ENCODE measurements at regions not wholly inside any gene's neighbourhood (a gene's known extent, or its start where the extent isn't known, plus 50 kb on each side); places are given as distances from the start of the nearest gene placed in this dataset.

DNA sequence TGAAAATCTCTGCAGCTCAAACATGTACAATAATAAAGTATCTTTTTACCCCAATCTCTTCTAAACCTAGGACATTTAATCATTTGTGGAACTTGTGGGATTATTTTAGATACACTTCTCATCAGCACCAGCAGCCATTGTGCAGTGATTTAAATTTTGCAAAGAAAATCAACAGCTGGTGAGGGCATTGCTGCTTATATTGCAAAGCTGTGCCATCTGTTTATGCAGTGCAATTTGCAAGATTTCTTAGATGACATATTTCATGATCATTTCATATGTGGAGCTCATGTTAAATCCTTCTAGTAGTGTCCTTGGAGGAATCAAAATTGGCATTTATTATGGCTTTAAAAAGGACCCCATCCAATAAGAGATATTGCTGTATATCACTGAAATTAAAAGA is 320.7 kb downstream of the BTG1 start:
- Histone ChIP-seq H3K9me3 (ENCODE audit: control insufficient read depth in 4 of 4, low read length in 3 of 4) (peaks cover 0 to 3% (median 0%) of the 10 kb centered on the region in 4 donors), H3K27ac (ENCODE audit: low read depth in 1 of 2, low read length in 2 of 2) (no peak overlapping the region), H3K4me1 (ENCODE audit: control insufficient read depth in 4 of 4, insufficient read depth in 4 of 4, low read length in 3 of 4) (no peaks in the 10 kb centered on the region), H3K36me3 (ENCODE audit: control insufficient read depth in 4 of 4, insufficient read depth in 3 of 4, low read depth in 1 of 4, low read length in 3 of 4) (no peaks in the 10 kb centered on the region), H3K27me3 (ENCODE audit: control insufficient read depth in 4 of 4, insufficient read depth in 4 of 4, low read length in 3 of 4) (no peaks in the 10 kb centered on the region), H3K9ac (ENCODE audit: low read depth in 1 of 2, low read length in 2 of 2) (no peak overlapping the region), H3K4me3 (ENCODE audit: low read depth in 1 of 3, low read length in 3 of 3) (no peak overlapping the region)
- DNase-seq (ENCODE audit: low spot score), result no peak
- TF ChIP-seq JUND (IDR thresholded peaks at IDR 0.05) (no peak), FOXA1 (IDR thresholded peaks at IDR 0.05) (no peak), GABPA (IDR thresholded peaks at IDR 0.05 in 1 of 2, conservative IDR thresholded peaks at IDR 0.05 in 1 of 2) (no peak), SP1 (IDR thresholded peaks at IDR 0.05) (no peak), RXRA (IDR thresholded peaks at IDR 0.05) (no peak), YY1 (IDR thresholded peaks at IDR 0.05) (no peak), TAF1 (conservative IDR thresholded peaks at IDR 0.05) (no peak), HNF4G (IDR thresholded peaks at IDR 0.05) (no peak), HNF4A (conservative IDR thresholded peaks at IDR 0.05) (no peak), FOXA2 (IDR thresholded peaks at IDR 0.05) (no peak), NR2F2 (IDR thresholded peaks at IDR 0.05) (no peak), EGR1 (IDR thresholded peaks at IDR 0.05; ENCODE audit: low read depth in 2 of 2) (no peak)
- TF ChIP-seq, protein P1, sequence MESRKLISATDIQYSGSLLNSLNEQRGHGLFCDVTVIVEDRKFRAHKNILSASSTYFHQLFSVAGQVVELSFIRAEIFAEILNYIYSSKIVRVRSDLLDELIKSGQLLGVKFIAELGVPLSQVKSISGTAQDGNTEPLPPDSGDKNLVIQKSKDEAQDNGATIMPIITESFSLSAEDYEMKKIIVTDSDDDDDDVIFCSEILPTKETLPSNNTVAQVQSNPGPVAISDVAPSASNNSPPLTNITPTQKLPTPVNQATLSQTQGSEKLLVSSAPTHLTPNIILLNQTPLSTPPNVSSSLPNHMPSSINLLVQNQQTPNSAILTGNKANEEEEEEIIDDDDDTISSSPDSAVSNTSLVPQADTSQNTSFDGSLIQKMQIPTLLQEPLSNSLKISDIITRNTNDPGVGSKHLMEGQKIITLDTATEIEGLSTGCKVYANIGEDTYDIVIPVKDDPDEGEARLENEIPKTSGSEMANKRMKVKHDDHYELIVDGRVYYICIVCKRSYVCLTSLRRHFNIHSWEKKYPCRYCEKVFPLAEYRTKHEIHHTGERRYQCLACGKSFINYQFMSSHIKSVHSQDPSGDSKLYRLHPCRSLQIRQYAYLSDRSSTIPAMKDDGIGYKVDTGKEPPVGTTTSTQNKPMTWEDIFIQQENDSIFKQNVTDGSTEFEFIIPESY (IDR thresholded peaks at IDR 0.05), result no peak
- TF ChIP-seq, protein P2, sequence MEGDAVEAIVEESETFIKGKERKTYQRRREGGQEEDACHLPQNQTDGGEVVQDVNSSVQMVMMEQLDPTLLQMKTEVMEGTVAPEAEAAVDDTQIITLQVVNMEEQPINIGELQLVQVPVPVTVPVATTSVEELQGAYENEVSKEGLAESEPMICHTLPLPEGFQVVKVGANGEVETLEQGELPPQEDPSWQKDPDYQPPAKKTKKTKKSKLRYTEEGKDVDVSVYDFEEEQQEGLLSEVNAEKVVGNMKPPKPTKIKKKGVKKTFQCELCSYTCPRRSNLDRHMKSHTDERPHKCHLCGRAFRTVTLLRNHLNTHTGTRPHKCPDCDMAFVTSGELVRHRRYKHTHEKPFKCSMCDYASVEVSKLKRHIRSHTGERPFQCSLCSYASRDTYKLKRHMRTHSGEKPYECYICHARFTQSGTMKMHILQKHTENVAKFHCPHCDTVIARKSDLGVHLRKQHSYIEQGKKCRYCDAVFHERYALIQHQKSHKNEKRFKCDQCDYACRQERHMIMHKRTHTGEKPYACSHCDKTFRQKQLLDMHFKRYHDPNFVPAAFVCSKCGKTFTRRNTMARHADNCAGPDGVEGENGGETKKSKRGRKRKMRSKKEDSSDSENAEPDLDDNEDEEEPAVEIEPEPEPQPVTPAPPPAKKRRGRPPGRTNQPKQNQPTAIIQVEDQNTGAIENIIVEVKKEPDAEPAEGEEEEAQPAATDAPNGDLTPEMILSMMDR (IDR thresholded peaks at IDR 0.05; ENCODE audit: low read depth, low read length, missing input control), result no peak
- TF ChIP-seq, protein P3, sequence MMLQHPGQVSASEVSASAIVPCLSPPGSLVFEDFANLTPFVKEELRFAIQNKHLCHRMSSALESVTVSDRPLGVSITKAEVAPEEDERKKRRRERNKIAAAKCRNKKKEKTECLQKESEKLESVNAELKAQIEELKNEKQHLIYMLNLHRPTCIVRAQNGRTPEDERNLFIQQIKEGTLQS (IDR thresholded peaks at IDR 0.05), result no peak
- TF ChIP-seq, protein P4, sequence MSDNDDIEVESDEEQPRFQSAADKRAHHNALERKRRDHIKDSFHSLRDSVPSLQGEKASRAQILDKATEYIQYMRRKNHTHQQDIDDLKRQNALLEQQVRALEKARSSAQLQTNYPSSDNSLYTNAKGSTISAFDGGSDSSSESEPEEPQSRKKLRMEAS (IDR thresholded peaks at IDR 0.05), result no peak
- TF ChIP-seq, protein P5, sequence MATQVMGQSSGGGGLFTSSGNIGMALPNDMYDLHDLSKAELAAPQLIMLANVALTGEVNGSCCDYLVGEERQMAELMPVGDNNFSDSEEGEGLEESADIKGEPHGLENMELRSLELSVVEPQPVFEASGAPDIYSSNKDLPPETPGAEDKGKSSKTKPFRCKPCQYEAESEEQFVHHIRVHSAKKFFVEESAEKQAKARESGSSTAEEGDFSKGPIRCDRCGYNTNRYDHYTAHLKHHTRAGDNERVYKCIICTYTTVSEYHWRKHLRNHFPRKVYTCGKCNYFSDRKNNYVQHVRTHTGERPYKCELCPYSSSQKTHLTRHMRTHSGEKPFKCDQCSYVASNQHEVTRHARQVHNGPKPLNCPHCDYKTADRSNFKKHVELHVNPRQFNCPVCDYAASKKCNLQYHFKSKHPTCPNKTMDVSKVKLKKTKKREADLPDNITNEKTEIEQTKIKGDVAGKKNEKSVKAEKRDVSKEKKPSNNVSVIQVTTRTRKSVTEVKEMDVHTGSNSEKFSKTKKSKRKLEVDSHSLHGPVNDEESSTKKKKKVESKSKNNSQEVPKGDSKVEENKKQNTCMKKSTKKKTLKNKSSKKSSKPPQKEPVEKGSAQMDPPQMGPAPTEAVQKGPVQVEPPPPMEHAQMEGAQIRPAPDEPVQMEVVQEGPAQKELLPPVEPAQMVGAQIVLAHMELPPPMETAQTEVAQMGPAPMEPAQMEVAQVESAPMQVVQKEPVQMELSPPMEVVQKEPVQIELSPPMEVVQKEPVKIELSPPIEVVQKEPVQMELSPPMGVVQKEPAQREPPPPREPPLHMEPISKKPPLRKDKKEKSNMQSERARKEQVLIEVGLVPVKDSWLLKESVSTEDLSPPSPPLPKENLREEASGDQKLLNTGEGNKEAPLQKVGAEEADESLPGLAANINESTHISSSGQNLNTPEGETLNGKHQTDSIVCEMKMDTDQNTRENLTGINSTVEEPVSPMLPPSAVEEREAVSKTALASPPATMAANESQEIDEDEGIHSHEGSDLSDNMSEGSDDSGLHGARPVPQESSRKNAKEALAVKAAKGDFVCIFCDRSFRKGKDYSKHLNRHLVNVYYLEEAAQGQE (IDR thresholded peaks at IDR 0.05), result no peak

DNA sequence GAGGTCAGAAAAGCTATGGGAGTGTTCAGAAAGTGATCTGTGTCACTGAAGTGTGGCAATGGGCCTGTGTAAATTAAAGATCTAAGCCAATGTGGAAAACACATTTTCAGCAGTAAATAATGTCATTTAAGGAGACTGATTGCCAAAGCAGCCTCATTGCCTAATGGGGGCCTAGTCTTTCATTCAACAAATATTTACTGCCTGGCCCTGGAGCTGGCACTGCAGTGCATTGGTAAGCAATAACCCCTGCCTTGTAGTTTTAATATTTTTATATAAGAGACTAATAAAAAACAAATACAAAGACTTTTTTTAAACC is 326.6 kb downstream of the BTG1 start:
- Histone ChIP-seq H3K4me1 (ENCODE audit: control insufficient read depth in 4 of 4, insufficient read depth in 4 of 4, low read length in 3 of 4) (peaks cover 5 to 30% (median 25%) of the 10 kb centered on the region in 4 donors), H3K9ac (ENCODE audit: low read depth in 1 of 2, low read length in 2 of 2) (no peak overlapping the region), H3K36me3 (ENCODE audit: control insufficient read depth in 4 of 4, insufficient read depth in 3 of 4, low read depth in 1 of 4, low read length in 3 of 4) (no peaks in the 10 kb centered on the region), H3K4me3 (ENCODE audit: low read depth in 1 of 3, low read length in 3 of 3) (no peak overlapping the region), H3K27me3 (ENCODE audit: control insufficient read depth in 4 of 4, insufficient read depth in 4 of 4, low read length in 3 of 4) (no peaks in the 10 kb centered on the region), H3K27ac (ENCODE audit: low read depth in 1 of 2, low read length in 2 of 2) (peak overlapping the region; percentile 80 to 91), H3K9me3 (ENCODE audit: control insufficient read depth in 4 of 4, low read length in 3 of 4) (peaks cover 0 to 3% (median 0%) of the 10 kb centered on the region in 4 donors)
- peak; percentile 37 for DNase-seq (ENCODE audit: low spot score)
- TF ChIP-seq TAF1 (conservative IDR thresholded peaks at IDR 0.05), result no peak
- TF ChIP-seq EGR1 (IDR thresholded peaks at IDR 0.05; ENCODE audit: low read depth in 2 of 2), result peak in 1 of 2 donors; percentile 72
- TF ChIP-seq FOXA1 (IDR thresholded peaks at IDR 0.05), result peak; percentile 43
- TF ChIP-seq, protein P5 (IDR thresholded peaks at IDR 0.05), result peak; percentile 44
- TF ChIP-seq, protein P3 (IDR thresholded peaks at IDR 0.05), result peak; percentile 85
- TF ChIP-seq HNF4G (IDR thresholded peaks at IDR 0.05), result peak; percentile 31
- TF ChIP-seq, protein P2 (IDR thresholded peaks at IDR 0.05; ENCODE audit: low read depth, low read length, missing input control), result no peak

All from liver (tissue), 7 donors.